ENCODE measurements at regions not wholly inside any gene's neighbourhood (a gene's known extent, or its start where the extent isn't known, plus 50 kb on each side); places are given as distances from the start of the nearest gene placed in this dataset.

- Histone ChIP-seq H3K4me3 (ENCODE audit: low read length) (no peak overlapping the region), H3F3A (ENCODE audit: control insufficient read depth, insufficient read depth) (no peaks in the 10 kb centered on the region), H3K27me3 (ENCODE audit: control insufficient read depth, low read length) (0 out of 2 replicates have a peak, but pooled peaks cover 3% of the 10 kb centered on the region), H3K79me2 (ENCODE audit: control insufficient read depth, low read length) (no peaks in the 10 kb centered on the region), H3K4me1 (ENCODE audit: control insufficient read depth, low read length) (peaks cover 9% of the 10 kb centered on the region), H3K9me3 (ENCODE audit: control insufficient read depth, insufficient read depth, low read length) (no peaks in the 10 kb centered on the region), H3K27ac (ENCODE audit: low read depth, low read length) (no peak overlapping the region), H4K20me1 (ENCODE audit: control insufficient read depth, insufficient read depth, low read depth, low read length) (no peaks in the 10 kb centered on the region), H3K4me2 (ENCODE audit: low read length) (no peak overlapping the region), H3K9me2 (replicated peaks; ENCODE audit: control insufficient read depth, low read length) (no peaks in the 10 kb centered on the region), H3K36me3 (ENCODE audit: control insufficient read depth, low read length) (no peaks in the 10 kb centered on the region)
- TF ChIP-seq CTCF (IDR thresholded peaks at IDR 0.05; ENCODE audit: low read depth, low read length, poor library complexity, severe bottlenecking) (no peak), EZH2phosphoT487 (IDR thresholded peaks at IDR 0.05; ENCODE audit: borderline replicate concordance, low read length) (no peak)
Measured at GRCh38 chr6:14875481-14876063, 370.3 kb upstream of the JARID2 start.

GRCh38 chr6:14876778-14877613 lies 368.9 kb upstream of the JARID2 start:
- H3F3A ChIP-seq (ENCODE audit: control insufficient read depth, insufficient read depth), result no peaks in the 10 kb centered on the region
- H3K4me2 ChIP-seq (ENCODE audit: low read length), result peak overlapping the region; percentile 40
- H3K4me1 ChIP-seq (ENCODE audit: control insufficient read depth, low read length), result peaks cover 9% of the 10 kb centered on the region
- no peaks in the 10 kb centered on the region for H3K9me2 ChIP-seq (replicated peaks; ENCODE audit: control insufficient read depth, low read length)
- H3K4me3 ChIP-seq (ENCODE audit: low read length), result no peak overlapping the region
- no peaks in the 10 kb centered on the region for H3K9me3 ChIP-seq (ENCODE audit: control insufficient read depth, insufficient read depth, low read length)
- no peaks in the 10 kb centered on the region for H3K36me3 ChIP-seq (ENCODE audit: control insufficient read depth, low read length)
- TF ChIP-seq EZH2phosphoT487 (IDR thresholded peaks at IDR 0.05; ENCODE audit: borderline replicate concordance, low read length) (no peak), CTCF (IDR thresholded peaks at IDR 0.05; ENCODE audit: low read depth, low read length, poor library complexity, severe bottlenecking) (no peak)
- H3K27ac ChIP-seq (ENCODE audit: low read depth, low read length), result no peak overlapping the region
- 0 out of 2 replicates have a peak, but pooled peaks cover 3% of the 10 kb centered on the region for H3K27me3 ChIP-seq (ENCODE audit: control insufficient read depth, low read length)
- H3K79me2 ChIP-seq (ENCODE audit: control insufficient read depth, low read length), result no peaks in the 10 kb centered on the region
- H4K20me1 ChIP-seq (ENCODE audit: control insufficient read depth, insufficient read depth, low read depth, low read length), result no peaks in the 10 kb centered on the region

- Histone ChIP-seq H3K4me3 (ENCODE audit: low read length) (no peak overlapping the region), H3F3A (ENCODE audit: control insufficient read depth, insufficient read depth) (no peaks in the 10 kb centered on the region), H3K27ac (ENCODE audit: low read depth, low read length) (no peak overlapping the region), H3K4me1 (ENCODE audit: control insufficient read depth, low read length) (peaks cover 11% of the 10 kb centered on the region), H4K20me1 (ENCODE audit: control insufficient read depth, insufficient read depth, low read depth, low read length) (no peaks in the 10 kb centered on the region), H3K79me2 (ENCODE audit: control insufficient read depth, low read length) (no peaks in the 10 kb centered on the region), H3K9me2 (replicated peaks; ENCODE audit: control insufficient read depth, low read length) (no peaks in the 10 kb centered on the region), H3K36me3 (ENCODE audit: control insufficient read depth, low read length) (no peaks in the 10 kb centered on the region), H3K27me3 (ENCODE audit: control insufficient read depth, low read length) (0 out of 2 replicates have a peak, but pooled peaks cover 3% of the 10 kb centered on the region), H3K4me2 (ENCODE audit: low read length) (no peak overlapping the region; the same call in 1 of the 2 replicates), H3K9me3 (ENCODE audit: control insufficient read depth, insufficient read depth, low read length) (no peaks in the 10 kb centered on the region)
- TF ChIP-seq CTCF (IDR thresholded peaks at IDR 0.05; ENCODE audit: low read depth, low read length, poor library complexity, severe bottlenecking) (no peak), EZH2phosphoT487 (IDR thresholded peaks at IDR 0.05; ENCODE audit: borderline replicate concordance, low read length) (no peak)
Measured at GRCh38 chr6:14877758-14878157, 368.1 kb upstream of the JARID2 start.
